ENCODE measurements at regions not wholly inside any gene's neighbourhood (a gene's known extent, or its start where the extent isn't known, plus 50 kb on each side); places are given as distances from the start of the nearest gene placed in this dataset.

DNA sequence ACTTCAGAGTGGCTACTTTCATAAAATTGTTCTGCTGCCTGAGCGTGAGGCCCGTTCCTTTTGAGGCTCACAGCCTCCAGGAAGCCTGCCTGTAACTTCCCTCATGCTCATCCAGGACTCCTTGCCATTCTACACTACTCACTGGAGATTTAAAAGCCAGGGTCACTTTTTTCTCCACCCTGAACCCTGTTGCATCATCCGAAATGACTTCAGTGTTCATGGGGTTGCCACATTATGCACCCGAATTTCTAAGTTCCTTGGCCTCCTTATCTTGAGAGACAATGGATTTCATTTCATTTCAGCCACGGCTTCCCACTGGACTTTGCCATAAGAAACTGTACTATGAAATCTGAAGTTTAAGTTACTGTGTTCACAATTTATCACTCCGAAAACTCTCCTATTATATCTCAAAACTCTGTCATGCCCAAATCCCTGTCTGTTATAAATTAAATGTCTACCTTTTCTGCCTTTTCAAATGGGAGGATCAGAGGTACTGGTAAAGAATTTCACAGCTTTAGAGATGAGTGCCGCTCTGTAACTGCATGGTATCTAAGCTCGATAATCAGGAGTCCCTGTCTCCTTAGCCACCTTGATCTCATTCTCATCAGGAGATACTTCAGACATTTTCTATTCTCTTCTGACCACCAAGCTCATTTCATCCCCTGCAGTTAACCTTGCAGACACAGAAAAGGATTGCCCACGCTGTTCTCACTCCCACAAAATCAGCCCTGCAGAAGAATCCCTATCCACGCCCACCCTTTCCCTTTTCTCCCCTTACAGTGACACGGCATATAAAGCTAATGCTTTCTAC lies 59.9 kb downstream of the TRIML1 start:
- TF ChIP-seq, protein P1, sequence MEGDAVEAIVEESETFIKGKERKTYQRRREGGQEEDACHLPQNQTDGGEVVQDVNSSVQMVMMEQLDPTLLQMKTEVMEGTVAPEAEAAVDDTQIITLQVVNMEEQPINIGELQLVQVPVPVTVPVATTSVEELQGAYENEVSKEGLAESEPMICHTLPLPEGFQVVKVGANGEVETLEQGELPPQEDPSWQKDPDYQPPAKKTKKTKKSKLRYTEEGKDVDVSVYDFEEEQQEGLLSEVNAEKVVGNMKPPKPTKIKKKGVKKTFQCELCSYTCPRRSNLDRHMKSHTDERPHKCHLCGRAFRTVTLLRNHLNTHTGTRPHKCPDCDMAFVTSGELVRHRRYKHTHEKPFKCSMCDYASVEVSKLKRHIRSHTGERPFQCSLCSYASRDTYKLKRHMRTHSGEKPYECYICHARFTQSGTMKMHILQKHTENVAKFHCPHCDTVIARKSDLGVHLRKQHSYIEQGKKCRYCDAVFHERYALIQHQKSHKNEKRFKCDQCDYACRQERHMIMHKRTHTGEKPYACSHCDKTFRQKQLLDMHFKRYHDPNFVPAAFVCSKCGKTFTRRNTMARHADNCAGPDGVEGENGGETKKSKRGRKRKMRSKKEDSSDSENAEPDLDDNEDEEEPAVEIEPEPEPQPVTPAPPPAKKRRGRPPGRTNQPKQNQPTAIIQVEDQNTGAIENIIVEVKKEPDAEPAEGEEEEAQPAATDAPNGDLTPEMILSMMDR (IDR thresholded peaks at IDR 0.05; ENCODE audit: low read depth, low read length, poor library complexity, severe bottlenecking): no peak
- no peak for TF ChIP-seq EZH2phosphoT487 (IDR thresholded peaks at IDR 0.05; ENCODE audit: borderline replicate concordance, low read length)

Measured in DOHH2 (cell line).